ENCODE measurements at regions not wholly inside any gene's neighbourhood (a gene's known extent, or its start where the extent isn't known, plus 50 kb on each side); places are given as distances from the start of the nearest gene placed in this dataset.
A peak's percentile ranks its signal among the peaks of the same experiment; 100 is the strongest.
"Not testable (repeated sequence)": the region's sequence is repeated elsewhere in the genome, so short reads cannot be mapped to it uniquely, and the experiment has no call there.

- not testable (repeated sequence) for DNase-seq (ENCODE audit: low read depth)
Observed at GRCh38 chr9:135405145-135405464, 74.5 kb upstream of the PPP1R26 start.

DNA sequence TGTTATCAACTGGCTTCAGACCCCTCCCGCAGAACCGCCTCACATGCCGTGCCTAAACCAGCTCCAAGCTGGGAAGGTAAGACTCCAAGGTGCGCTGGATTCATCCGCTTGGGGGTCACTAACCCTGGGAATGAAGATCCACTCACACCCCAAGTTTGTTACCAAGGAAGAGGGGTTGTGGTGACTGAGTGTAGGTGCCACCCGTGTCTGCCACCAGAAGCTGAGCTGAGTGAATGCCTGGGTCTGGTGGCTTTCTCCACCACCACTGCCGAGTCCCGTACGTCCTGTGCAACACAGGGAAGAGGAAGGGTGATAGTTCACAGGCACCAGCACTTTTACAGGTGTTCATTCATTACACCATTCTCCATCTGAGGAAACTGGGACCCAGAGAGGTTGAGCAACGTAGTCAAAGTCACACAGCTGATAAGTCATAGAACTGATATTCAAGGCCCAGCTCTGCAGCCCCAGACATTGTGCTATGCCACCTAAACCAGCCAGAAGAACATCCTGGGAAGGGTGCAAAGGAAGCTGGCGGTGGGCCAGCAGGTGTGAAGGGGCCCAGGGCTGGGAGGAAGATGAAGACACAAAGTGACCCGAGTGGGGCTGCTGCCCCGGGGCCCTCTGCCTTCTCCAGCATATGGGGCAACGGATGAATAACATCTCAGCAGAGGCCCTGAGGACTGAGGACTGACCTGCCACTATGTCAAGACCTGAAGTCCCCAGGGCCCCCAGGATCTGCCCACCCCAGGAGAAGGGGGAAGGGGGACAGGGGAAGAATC, 70.9 kb upstream of the PPP1R26 start:
- no peak for DNase-seq (ENCODE audit: low read depth)

DNA sequence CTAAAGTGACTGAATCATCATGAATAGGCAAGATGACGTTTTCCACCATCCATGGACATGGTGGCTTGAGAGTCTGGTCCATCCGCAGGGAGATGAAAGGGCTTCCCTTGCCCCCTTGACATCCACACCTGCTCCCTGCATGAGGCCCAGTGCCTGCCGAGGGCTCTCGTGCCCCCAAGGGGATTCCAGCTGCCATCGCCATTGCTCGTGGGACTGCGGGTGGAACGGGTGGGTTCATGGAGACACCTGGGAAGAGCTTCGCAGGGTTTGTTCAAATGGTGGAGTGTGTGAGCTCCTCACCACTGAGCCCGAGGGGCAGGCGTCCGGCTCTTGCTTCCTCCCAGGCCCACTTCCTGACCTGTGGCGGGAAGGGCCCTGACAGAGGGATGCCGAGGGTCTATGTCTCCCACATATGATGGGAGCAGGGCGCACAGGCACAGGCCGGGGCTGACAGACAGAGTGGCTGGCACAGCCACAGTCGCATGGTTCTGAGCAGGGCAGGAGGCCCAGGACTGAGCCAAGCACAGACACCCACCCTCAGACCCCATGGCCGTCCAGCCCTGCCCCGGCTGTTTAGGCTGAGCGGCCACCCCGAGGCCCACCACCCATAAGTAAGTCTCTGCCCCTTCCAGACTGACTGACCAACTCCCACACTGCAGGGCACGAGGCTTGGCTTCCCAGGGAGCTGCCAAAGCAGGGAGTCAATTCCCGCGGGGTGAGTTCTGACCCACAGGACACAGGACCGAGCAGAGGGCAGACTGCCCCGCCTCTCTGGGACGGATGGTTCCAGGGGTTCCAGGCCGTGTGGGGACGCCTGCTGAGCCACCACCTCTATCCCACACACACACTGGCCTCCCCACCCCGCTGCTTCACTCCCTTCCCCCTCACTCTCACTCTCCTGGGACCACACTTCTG, 70.0 kb upstream of the PPP1R26 start:
- no peak for DNase-seq (ENCODE audit: low read depth)

GRCh38 chr9:135410421-135410820, 69.2 kb upstream of the PPP1R26 start:
- DNase-seq (ENCODE audit: low read depth): no peak

DNA sequence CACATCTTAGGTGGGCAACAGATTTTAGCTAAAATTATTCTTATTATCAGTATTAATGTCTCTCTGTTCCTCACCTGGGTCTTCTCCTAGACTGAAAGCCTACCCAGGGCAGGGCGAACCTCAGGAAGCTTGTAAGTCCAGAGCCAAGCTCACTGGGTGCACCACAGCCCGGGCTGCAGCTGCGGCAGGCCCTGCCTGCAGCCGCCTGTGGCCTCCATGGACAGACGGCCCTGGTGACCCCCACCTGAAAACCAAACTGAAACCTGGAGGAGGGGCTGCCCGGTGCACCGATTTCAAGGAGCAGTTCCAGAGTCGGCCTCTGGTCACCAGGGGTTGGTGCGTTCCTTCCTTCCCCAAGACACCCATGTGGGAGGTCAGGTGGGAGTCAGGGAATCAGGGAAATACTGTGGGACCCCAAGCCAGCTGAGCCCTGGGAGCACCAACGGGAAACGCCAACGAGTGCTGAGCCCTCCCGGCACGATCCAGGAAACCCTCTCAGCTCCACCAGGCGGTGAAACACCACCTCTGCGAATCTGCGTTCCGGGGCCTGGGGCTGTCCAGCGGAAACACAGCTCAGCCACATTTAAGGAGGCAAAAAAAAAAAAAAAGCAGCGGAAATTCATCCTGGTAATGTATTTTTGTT, 68.6 kb upstream of the PPP1R26 start:
- DNase-seq (ENCODE audit: low read depth): no peak

DNA sequence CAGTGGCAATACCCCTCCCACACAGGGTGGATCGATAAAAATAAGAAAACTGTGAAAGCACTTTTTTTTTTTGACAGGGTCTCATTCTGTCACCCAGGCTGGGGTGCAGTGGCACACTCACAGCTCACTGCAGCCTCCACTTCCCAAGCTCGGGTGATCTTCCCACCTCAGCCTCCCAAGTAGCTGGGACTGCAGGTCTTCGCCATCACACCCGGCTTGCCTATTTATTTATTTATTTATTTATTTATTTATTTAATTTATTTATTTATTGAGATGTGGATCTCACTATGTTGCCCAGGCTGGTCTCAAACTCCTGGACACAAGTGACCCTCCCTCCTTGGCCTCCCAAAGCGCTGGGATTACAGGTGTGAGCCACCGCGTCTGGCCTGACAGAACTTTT, 68.0 kb upstream of the PPP1R26 start:
- DNase-seq (ENCODE audit: low read depth): not testable (repeated sequence)

DNA sequence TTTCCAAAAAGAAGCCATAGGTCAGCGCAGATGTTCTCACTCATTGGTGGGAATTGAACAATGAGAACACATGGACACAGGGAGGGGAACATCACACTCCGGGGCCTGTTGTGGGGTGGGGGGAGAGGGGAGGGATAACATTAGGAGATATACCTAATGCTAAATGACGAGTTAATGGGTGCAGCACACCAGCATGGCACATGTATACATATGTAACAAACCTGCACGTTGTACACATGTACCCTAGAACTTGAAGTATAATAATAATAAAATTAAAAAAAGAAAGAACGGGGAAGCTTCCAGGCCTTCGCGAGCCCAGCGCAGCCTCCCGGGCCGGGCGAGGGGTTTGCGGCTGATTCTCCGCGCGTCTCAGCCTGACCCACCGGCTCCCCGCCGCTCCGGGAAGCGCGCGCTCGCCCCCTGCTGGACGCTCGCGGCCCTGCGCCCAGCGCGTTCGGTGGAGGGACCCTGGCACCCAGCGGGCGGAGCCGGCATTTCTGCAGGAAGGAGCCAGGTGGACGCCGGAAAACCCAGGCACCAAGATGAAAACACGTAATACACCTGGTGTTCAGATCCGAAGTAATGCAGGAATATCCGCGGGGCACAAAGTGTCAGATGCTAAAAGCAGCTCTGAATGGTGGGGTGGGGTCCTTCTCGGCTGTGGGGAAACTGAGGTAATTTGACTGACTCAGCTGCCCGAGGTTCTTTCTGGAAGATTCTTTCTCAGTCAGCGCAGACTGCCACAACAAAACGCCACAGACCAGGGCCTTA, 67.1 kb upstream of the PPP1R26 start:
- peak; percentile 56 for DNase-seq (ENCODE audit: low read depth)

GRCh38 chr9:135413086-135413375, 66.6 kb upstream of the PPP1R26 start:
- no peak for DNase-seq (ENCODE audit: low read depth)

DNA sequence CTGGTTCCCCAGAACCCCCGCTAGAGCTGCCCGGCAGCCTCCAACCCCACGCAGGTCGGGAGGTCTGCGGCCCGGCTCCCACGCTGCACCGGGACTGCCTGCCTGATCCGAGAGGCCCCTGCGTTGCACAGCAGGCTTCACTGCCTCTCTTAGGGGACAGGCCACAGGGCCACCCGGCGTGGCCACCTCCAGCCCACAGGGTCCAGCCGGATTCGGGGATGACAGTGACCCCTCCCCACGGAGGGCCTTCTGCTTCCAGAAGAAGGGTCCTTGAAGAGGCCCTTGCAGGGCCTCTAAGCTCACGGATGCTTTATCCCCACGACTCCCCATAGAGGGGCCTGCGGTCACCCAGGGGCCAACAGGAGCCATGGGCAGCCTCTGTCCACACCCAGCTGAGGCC, 66.1 kb upstream of the PPP1R26 start:
- no peak for DNase-seq (ENCODE audit: low read depth)

GRCh38 chr9:135414293-135414692, 65.3 kb upstream of the PPP1R26 start:
- DNase-seq (ENCODE audit: low read depth): no peak

GRCh38 chr9:135415586-135415985, 64.0 kb upstream of the PPP1R26 start:
- DNase-seq (ENCODE audit: low read depth): no peak

GRCh38 chr9:135416664-135417290, 62.8 kb upstream of the PPP1R26 start:
- no peak for DNase-seq (ENCODE audit: low read depth)

- no peak for DNase-seq (ENCODE audit: low read depth)
Observed at GRCh38 chr9:135418161-135418560, 61.4 kb upstream of the PPP1R26 start.

DNA sequence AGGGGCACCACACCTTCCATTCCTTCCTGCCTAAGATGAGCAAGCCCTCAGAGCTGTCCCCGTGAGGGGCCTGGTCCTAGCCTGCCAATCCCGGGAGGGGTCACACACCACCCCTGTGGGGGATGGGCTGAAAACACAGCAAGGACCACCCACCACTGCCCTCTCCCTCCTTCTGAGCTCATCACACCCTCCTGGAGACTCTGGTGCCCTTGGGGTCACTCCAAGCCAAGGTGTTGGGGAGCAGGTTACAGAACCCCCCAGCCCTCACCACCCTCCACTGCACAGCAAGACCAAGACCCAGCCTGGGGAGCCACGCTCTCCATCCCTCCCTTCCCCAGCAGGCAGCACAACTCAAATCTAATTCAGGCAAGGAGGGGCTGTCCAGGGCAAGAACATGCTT, 60.5 kb upstream of the PPP1R26 start:
- DNase-seq (ENCODE audit: low read depth): no peak

DNA sequence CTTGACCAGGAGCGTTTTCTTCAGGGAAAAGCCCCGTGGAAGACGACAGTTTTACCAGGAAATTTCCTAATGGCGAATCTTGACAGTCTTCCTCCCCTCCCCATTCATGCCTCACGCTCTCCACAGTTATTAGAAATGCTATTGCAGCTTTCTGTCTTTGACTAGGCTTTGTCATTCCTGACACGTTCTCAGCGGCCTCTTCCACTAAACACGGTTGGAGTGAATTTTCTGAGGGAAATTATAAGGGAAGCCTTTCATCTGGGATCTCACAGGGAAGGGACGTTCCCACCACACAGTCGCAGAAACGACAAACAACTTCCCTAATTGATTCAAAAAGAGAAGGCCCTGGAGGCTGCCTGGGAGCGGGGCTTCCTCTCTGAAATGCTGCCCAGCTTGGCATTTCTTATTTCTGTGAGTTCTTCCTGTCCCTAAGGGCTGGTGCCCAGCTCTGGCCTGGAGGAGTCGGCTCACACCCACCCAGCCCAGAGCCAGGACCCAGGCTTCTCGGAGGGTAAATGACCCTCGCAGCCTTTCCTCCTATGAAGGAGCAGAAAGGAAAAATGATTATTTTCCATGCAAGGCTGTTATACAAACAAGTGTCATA, 57.1 kb upstream of the PPP1R26 start:
- no peak for DNase-seq (ENCODE audit: low read depth)

GRCh38 chr9:135423725-135424124, 55.9 kb upstream of the PPP1R26 start:
- DNase-seq (ENCODE audit: low read depth): no peak
